CD4-positive, alpha-beta T cell treated with Interleukin-17A for 1 hour (primary cell): ENCODE measurements at regions not wholly inside any gene's neighbourhood (a gene's known extent, or its start where the extent isn't known, plus 50 kb on each side); places are given as distances from the start of the nearest gene placed in this dataset.

Source experiments
- DNase-seq: peaks from one replicate; pipeline ENCODE4 v3.0.0-alpha.2; 2020

DNA sequence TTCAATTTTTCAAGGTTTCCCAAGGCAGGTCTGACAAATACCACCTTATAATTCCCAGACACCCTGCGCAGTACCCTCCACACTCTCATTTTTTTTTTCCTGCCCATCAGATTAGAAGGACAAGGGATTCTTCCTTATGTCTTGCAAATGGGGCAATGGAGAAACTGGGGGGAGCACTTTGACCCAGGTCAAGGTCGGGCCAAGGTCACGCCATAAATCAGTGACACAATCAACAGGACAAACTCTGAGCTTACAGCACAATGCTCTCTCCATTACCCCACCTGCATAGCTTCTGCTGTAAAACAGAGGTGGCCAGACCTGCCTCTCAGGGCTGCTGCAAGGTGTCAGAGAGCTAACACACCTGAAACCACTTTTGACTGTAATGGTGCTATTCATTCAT lies 254.4 kb upstream of the ZMIZ1 start:
- no peak for DNase-seq

DNA sequence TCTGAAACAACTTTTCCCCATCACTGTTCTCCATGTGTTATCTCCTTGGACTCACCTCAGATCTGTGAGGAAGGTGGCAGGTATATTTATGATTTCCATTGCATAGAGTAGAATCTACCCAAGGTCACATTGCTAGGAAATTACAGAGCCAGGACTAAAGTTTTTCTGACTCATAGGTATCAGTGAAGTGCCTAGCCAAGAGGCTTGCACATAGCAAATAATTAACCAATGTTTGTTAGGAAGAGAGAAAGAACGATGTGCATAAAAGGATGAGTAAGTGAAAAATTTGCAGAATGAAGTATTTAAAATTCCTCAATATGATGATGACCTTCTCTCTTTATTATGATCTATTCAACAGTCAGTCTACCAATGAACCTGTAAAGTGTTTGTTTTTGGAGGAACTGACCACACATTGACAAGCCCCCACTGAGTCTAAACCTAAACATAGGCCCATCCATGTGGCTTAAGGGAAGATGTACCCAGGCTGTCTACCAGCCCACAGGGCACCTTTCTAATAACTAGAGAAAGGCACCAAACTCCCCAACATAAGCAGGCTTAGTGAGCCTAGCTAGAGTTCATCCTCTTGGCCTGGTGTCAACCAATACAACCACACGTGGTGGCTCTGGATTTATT lies 252.9 kb upstream of the ZMIZ1 start:
- DNase-seq = no peak

DNA sequence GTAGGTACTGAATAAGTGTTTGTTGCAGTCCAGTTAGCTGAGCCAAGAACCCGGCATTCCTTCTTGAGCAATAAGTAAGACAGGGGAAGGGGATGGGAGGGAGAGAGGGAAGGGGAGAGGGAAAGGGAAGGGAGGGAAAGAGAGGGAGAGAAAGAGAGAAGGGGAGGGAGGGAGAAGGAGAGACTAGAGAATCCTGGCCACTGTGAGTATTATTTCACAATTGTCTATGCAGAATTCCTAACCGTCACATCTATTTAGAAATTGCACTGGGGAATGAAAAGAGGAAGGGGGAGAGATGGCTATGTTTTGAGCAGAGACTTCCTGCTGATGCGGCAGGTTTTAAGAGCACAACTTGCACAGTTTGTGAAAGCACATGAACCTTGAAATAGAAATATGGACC lies 251.4 kb upstream of the ZMIZ1 start:
- DNase-seq = no peak

DNA sequence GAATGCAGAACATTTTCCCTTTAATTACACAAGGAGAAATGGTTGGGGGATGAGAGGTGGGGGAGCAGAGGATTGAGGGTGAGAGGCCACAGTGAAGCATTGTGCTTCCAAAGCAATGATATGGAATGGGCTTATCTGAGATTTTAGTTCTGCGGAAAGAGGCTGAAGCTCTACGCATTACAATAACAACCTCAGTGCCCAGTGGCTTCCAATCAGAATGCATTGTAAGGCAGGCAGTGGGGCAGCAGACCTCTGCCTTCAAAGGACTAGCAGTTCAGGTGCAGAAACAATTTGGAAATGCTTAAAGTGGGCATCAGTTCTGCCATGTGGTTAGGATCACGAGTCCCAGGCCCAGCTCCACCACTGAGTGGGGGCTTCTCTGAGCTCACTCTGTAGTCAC lies 251.0 kb upstream of the ZMIZ1 start:
- no peak for DNase-seq

DNA sequence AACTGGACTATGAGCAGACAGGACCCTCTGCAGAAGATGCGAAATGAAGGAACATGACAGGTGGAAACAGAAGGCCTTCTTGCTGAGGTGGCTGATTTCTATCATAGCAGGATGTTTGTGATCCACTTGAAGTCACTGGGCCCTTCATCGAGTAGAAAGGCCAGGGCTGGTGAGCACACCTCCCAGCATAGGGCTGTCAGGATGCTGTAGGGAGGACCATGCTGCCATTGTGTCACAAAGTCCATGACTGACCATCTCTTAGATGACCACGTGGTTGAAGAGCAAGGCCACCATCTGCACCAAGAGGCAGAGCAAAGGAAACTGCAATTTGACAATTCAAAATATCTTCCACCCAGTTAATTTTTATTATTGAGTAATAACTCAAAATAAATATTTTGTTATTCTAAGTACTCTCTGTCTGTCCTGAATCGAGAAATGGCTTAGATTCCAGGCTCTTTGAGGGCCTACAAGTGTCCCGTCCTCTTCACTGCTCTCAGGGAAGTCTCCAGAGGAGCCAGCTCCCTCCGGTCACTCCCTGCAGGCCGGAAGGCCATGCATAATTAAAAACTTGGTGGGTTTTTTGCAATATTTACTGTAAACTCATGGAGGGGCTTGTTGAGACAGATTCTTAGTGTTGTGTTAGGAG lies 249.3 kb upstream of the ZMIZ1 start:
- no peak for DNase-seq

DNA sequence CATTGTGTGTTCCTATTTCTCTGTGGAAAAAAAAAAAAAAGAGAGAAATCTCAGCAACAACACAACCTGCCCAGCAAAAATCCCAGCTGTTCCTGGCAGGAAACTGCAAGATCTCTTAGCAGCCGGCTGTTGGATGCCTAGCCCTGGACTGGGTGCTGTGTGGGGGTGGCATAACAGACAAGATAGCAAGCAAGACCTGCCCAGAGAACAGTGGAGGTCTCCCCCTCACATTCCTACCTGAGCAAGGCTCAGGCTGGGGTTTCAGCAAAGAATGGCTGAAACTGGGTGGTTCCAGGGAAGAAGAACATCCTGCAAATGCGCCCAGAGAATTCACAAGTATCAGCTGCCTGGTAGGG lies 248.8 kb upstream of the ZMIZ1 start:
- DNase-seq = no peak

DNA sequence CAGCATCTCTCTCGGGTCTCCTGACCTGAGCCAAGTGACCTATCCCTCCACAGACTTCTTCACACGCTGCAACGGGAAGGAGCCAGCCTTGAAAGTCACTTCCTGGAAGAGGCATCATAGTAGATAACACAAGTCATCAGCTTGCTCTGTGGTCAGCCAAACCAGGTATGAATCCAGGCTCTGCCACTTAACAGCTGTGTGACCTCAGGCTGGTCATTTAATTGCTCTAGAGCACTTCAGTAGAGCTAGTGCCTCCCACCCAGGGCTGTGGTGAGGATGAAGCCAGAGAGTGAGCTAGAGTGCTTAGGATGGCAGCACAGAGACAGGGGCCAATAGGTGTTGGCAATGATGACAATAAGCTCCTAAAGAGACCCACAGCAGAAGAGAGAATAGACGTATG lies 247.7 kb upstream of the ZMIZ1 start:
- DNase-seq = no peak

DNA sequence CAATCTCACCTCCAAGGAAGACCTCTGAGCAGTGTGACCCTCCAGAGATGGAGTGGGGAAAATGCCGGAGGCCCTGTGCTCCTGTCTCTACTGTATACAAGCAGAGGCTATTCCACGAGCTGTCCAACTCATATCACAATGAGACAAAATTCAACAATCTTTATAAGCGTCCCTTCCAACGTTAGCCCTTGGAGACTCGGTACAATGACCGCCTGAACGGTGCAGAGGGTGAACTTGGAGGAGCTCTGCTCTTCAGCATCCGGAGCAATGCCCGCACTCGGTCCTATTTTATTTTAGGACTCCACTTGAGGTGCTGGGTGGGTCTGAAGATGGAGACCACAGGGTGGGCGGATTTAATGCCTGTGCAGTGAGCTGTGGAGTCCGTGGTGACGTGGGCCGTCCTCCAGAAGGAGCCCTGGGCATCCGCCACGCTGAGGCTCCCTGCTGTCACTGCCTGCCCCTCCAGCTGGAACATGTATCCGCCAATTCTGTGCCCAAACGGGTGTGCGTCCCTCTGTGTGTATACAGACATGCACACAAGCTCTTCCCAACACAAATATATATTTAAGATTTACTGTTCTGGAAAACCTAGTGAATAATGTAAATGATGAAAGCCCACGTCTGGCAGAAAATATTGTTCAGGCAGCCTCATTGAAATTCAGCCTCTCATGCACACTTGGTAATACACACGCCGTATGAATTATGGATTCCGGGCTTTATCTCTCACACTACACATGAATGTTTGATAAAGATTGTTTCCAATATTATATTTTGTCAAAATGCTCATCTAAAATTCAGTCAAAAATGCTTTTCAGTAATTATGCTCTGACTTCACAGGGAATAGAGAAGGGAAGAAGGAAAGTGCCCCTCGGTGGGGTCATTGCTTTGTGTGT lies 239.9 kb upstream of the ZMIZ1 start:
- DNase-seq = no peak

DNA sequence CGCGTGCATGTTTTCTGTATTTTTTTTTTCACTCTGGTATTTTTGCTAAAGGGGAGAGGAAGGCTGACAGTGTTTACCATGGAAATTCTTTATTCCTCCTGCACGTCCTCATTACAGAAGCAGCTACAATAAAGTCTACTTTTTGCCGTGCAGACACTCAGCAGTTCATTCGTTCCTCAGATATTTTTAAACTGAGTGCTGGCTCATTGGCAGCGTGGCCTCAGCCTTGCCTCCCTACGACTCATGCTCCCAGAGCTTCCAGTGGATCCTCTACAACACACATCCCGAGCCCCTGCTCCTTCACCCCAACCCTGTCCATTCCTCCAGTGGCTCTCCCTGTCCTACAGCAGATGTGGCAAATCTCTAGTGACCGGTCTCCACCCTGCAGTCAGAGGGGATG lies 239.2 kb upstream of the ZMIZ1 start:
- no peak for DNase-seq

DNA sequence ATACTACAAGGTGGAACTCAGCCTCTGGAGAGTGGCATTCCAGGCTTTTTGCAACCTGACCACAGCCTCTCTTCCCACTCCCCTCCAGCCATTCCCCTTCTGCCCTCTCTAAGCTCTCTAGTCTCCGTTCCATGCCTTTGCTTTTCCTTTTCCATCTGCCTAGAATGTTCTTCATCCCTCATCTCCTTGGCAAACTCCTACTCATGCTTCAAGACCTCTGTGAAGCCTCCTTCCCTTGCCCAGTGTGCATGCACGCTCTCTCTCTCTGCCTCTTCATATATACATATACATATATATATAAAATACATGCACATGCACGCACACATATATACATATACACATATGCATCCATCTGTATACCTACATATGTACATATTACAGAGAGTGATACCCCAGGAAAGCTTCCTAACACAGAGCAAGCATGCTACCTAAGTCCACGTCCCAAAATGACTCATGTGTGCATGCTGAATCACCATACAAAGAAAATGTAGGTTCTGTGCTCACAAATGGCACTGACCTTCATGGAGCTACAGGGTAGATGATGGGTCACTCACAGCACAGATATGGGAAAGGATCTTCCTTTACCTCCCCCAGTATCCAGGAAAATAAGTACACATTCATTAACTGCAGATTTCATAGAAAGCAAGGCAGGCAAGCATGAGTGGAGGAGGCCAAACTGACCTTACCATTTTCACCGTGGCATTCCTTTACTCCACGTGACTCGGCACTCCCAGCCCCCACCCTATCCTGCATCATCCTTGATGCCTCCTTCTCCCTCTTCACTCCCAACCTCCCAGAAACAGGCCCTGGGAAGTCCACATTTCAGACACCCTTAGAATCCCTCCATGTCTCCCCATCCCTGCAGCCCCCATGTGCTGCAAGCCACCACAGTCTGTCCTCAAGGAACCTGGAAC lies 238.4 kb upstream of the ZMIZ1 start:
- no peak for DNase-seq

DNA sequence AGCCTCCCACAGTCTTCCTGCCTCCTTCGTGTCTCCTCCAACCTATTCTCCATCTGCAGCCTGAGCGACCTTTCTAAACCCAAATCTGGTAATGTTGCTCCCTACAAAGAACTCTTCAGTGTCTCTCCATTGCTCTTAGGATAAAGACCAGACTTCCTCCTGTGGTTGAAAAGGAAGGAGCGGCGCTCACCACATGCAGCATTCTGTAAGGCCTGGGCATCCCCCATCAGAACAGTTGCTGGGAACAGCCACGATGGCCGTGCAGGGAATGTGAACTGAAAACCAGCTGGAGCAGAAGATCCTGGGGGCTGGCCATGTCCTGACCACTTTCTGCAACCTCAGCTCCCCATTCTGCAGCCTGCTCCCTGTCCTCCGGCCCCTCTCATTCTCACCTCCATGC lies 237.8 kb upstream of the ZMIZ1 start:
- DNase-seq = no peak

DNA sequence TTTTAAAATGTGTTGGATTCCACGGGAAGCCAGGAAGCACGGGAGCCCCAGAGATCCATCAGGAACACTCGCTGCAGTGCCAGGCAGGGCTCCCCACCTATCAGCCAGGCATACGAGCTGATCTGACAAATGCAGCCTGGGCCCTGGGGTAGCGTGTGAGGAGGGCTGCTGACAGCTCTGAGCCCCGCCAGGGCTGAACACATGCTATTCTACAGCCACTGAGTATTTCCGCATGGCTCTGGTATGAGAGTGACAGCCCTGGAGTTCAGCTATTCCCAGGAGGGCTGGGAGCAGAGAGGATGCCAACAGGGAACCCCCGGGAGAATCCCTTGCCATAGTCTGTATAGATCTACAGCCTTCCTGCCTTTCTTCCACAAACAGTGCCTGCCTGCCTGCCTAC lies 237.3 kb upstream of the ZMIZ1 start:
- no peak for DNase-seq

DNA sequence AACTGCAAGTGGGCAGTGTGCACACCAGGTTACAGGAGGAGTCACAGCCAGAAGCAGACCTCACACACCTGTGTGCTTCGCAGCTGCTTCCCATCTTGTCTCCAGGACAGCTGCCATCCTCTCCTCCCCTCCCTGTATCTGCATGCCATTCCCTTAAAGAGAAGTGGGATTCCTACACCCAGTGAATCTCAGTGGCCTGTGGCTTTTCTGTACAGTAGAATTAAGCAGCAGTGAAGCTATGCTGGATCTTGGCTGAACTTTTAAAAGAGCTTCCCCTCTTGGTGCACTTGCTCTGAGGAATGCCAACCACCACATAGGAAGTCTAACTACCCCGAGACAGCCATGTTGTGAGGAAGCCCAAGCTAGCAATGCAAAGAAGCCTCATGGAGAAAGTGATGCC lies 236.5 kb upstream of the ZMIZ1 start:
- no peak for DNase-seq

DNA sequence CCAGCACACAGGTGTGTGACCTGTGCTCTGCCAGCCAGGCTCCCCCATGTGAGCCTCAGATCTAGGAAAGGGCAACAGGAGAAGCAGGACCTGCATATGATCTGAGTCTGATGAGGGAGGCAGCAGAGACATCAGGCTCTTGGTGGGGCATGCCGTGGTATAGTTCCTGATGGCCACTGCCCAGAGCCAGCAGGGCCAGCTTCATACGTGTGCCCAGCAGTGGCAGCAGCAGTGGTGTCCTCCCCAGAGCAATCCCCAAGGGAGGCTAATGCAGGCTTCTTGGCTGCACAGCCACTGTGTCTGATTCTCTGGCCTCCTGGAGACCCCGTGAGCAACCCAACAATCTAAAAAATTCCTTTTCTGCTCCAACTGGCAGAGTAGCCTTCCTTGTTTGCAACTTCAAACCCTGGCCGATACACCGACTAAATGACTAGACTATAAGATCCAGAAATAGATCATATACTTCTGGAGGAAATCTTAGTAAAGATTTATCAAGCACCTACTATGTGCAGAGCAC lies 230.6 kb upstream of the ZMIZ1 start:
- DNase-seq = no peak

DNA sequence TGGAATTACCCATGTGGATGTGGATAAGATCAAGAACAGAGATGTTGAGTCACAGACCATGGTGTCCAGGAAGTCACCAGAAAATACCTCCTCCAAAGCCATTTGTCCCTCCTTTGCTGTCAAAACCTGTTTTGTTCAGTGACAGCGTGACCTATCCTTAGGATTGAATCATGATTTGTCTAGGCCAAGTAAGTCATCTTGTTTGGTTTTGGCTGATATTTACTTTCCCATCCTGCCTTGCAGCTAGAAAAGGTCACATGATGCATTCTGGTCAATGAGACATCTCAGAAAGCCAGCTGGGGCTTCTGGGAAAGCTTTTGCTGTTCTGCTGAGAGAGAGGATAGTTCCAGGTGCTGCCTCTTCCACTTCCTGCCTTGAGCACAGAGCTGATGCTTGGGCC lies 225.3 kb upstream of the ZMIZ1 start:
- DNase-seq = no peak

DNA sequence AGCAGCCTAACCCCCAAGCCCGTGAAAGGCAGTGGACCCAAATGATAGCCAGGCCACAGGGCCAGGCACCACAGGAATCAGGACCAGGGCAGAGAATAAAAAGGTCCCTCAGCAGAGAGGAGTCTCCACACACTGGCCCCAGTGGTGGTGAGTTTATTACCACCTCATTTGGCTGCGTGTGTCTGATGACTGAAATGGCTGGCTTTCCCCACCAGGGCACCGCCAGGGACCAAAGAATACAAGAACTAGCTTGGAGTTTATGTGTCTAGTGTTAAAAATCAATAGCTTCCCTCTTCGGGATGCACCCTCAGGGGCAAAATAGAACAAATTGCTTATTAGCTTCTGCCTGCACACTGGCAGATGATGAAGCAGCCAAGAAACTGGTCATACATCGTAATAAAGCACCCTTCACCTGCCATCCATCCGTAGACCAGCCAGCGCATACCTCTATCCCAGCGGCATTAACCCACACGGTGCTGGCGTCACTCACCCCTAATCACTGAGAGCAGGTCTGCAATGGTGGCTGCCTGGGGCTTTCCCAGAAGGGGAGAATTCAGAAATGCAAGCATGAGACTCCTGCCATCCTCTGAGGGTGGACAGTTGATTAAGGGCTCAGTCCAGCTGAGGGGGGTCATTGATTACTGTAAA lies 223.7 kb upstream of the ZMIZ1 start:
- no peak for DNase-seq

DNA sequence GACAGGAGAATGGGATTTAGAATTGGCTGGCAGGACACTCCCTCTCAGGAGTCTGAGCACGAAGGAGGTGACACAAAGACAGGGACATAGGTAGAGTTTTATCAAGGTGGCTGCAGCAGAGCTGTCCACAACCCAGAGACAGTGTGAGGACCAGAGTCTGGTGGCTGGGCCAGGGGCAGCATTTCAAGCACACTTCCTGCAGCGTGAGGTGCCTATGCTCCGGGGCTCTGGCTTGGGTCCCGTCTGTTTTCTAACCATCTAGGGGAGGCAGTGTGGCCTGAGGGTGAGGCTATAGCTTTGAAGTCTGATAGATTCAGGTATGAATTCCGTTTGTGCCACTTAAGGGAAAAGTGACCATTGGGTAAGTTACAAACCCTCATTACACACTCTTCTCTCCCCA lies 222.7 kb upstream of the ZMIZ1 start:
- DNase-seq = no peak

DNA sequence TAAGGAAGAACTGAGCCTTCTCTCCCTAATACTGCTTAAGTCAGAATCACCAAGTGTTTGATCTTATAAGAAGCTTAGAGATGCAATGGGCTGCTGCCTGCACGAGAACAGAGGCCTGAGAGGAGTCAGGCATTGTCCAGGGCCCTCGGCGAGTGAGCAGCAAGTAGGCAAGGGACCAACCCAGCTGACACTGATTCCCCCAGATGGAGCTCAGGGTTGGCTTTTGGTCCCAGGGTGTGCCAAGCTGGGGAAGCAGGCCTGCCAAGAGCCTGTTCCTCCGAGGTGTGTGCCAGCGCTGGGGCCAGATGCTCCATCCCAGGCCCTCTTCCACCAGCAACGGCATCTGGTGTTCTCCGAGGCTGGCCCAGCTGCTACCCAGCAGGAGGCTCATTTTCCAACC lies 222.0 kb upstream of the ZMIZ1 start:
- no peak for DNase-seq

DNA sequence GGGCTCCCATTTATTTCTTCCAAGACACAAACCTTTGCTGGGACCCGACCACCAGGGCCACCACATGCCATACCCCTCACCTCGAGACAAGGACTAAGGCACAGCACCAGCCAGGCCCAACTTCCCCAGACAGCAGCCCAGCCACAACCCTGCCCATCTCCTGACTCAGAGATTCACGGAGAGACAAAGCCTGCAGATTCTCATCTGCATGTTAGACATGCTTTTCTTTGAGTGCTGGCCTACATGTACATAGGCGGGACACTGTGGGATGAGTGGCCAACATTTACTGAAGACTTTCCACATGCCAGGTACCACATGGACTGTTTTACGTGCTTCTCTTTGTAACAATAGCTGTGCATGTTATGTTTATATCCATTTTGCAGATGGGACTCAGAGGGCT lies 221.3 kb upstream of the ZMIZ1 start:
- DNase-seq = no peak

DNA sequence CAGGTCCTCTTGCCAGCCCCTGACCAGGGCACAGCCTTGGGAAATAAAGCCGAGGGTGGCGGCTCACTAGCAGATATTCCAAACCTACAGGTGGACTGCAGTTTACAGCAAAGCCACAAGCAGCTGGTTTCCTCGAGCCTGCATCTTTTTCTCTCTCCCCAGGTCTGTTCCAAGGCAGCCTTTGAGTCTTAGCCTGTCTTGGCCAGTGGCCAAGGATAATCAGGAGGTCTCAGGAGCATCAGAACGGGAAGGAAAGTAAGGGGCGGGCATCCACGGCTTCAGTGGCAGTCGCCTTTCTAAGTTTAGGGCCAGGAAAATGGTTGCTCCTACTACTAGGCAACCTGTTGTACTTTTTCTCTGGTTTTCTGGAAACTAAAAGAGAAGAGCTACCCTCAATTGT lies 219.7 kb upstream of the ZMIZ1 start:
- no peak for DNase-seq

DNA sequence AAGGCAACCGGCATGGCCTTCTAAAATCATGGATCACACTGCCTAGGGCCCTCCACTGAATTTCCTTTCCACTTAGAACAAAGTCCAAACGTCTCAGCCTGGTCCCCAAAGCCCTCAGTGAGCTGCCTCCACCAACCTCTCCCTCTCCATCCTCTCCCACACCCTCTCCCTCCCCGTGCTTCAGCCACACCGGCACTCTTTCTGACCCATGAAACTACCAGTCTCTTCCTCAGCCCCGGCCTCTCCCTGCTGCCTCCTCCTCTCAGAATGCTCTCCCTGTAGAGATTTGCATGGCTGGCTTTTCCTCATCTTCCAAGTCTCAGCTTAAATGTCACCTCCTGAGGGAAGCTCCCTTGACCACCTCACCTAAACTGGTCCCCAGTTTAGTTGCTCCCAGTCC lies 219.0 kb upstream of the ZMIZ1 start:
- DNase-seq = no peak

DNA sequence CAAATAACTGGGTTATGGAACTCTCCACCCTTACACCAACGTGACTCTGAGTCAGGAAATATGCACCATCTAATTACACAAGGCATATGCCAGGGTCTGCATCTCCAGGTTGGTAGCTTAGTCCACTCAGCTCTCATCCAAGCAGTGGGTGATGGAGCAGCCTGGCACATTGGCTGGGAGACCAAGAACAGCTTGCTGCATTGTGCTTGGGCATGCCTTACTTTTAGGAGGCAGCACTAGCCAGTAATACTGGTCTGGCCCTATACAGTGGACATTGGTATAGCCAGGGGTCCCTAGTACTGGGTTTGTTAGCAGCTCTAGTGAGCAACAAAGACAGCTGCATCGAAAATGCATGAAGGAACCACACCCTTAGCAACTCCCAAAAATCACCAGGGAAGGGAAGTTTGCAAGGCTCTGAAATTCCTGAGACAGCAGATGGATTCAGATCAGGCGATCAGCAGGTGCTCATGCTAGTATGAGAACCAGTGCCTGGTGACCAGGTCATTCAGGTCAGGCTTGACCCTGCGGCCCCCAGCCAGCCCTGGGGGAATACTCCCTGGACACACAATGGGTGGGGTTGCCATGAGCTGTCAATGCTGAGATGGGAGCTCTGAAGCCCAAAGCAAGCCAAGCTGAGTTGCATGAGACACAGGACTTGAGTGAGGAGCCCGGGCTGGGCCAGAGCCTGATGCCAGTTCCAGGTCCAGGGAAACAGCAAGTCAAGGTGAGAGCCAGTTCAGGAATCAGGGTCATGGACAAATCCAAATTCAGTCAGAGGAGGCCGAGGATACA lies 217.9 kb upstream of the ZMIZ1 start:
- no peak for DNase-seq
